HTR-8/SVneo (cell line): ENCODE measurements at regions not wholly inside any gene's neighbourhood (a gene's known extent, or its start where the extent isn't known, plus 50 kb on each side); places are given as distances from the start of the nearest gene placed in this dataset.
"Not testable (repeated sequence)": the region's sequence is repeated elsewhere in the genome, so short reads cannot be mapped to it uniquely, and the experiment has no call there.

Experiments used
- DNase-seq: peaks from one replicate; pipeline ENCODE4 v3.0.0; 2011; ENCODE audit warnings: low spot score, mixed read lengths; ENCODE audit not compliant: insufficient read length
- FAIRE-seq: peaks from 2 replicates; lab custom pipeline; 2011; peaks lifted over from hg19 to GRCh38; lab: Jason Lieb, UNC

DNA sequence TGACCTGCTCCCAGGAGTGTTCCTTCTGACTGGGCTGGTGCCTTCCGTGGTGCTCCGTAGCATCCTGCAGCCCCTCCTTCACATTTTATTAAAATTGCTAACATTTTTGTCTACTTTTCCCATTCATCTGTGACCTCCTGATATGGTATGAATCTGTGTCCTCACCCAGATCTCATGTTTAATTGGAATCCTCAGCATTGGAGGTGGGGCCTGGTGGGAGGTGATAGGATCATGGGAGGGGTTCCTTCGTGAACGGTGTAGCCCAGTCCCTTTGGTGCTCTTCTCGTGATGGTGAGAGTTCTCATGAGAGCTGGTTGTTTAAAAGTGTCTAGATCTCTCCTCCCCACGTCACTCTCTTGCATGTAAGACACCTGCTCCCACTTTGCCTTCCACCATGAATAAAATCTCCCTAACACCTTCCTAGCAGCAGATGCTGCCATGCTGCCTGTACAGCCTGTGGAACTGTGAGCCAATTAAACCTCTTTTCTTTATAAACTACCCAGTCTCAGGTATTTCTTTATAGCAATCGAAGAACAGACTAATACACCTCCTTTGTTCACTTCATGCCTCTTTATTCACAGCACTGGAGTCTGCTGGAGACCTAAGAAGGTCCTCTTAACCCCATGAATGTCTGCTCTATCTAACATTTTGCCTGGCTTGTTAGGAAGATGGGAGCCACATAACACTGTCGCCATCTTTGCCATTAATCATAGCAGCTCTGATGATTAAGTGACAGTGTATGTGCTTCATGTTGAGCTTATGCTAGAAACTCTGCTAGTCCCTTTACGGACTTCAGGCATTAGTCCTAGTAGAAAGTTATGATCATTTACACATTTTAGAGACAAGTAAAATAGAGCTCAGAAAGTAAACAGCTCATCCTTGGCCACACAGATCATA lies 377.7 kb upstream of the MAF start:
- no peak for DNase-seq
- no peak for FAIRE-seq

GRCh38 chr16:79973320-79973719 lies 372.8 kb upstream of the MAF start:
- no peak for DNase-seq
- FAIRE-seq: no peak

DNA sequence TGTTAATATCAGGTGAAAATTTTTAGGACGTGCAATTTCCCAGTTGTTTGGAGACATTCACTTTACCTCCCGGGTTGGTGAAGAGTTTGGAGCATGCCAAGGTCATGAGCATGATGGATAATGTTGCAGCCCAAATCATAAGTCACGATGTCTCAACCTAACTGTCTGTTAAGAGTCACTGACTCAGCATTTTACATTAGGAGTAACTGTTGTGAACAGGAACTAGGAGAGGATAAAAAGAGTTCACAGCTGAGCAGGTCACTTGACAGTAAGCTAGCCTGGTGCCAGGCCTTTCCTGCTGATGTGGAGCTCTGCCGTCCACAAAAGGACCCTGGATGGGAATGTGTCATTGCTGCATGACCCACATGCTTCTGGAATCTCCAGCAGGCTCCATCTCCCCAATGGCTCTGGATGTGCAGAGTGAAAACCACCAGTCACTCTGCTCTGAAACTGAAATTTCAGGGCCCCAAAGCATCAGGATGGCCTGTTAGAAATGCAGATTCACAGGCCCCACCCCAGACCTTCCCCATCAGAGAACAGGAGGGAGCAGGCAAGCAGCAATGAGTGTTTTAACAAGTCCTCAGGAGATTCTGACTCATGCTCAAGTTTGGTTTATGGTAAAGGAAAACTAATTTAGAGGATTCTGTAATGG lies 371.6 kb upstream of the MAF start:
- DNase-seq (no peak), FAIRE-seq (no peak)

- DNase-seq (no peak), FAIRE-seq (no peak)
These were observed 370.7 kb upstream of the MAF start for GRCh38 chr16:79971237-79971572.

DNA sequence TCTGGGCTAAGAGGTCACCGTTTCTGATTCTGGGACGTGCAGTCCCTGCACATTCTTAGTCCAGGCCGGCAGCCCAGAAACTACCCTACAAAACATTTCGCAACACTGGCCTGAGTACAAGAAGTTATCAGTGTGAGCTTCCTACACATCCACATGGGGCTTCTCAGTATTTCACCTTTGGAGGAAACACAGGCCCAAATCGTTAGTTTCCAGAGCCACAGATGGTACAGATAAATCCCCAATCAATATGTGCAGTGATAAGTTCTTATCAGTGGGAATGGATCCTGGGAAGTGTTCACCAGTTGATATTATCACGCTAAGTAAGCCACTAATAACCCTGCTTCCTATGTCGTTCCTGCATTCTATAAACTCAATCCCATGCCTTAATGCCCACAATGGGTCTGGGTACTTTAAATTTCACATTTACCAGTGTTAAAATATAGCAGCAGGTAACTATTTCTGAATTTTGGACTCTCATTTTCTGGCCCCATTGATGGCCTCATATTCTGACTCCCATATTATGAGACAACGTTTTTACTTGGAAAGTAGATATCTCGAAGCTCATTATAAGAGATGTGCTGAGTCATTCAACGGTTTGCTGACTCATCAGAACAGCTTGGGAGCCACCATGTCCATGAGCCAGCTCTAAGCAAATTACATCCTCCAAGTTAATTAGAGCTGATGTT lies 370.2 kb upstream of the MAF start:
- DNase-seq (no peak), FAIRE-seq (peak; percentile 9)

DNA sequence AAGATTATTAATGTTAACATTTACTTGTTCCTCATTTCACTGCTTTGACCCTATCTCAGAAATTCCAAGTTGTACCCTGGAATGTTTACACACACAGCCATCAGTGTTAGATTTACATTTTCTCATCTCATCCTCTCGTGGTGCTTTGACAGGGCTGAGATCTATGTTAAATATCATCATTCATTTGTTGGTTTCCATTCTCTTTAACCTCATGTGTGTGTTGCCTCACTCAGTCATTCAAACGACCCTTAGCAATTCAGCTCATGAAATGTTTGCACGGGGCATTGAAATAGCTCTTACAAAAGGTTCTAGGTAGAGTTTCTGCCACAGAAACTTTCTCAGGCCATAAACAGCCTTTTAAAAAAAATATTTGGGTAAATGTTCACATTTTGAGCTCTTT lies 369.6 kb upstream of the MAF start:
- FAIRE-seq (no peak), DNase-seq (no peak)

DNA sequence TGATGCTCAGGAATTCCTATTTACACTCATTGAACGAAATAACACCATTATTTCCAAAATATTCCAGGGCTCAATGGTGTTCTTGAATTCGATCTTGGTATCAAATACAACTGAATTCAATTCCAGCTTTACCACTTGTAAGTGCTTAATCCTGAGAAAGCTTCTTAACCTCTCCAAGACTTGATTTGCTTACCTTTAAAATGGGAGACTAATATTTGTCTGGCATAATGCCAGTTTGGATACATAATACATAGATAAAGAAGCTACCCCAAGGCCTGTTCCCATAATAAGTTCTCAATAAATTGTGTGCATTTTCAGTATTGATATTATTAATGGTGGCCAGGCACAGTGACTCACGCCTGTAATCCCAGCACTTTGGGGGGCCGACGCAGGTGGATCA lies 368.9 kb upstream of the MAF start:
- no peak for FAIRE-seq
- no peak for DNase-seq

DNA sequence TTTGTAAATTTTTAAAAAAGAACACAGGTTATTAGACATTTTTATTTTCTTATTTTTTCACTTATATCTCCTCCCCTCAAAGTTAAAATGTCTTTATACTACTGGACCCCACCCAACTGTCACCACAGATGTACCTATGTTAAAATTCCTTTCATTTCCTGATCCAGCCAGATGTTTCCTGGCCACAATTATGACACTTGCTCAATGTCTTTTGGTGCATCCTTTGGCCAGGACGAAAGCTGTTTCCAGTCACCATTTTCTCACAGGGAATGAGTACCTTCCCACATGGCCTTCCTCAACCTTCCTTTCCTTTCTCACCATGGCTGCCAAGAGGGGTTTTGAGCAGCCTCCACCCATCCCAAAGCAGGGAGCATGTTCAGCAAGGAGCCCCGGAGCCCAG lies 365.7 kb upstream of the MAF start:
- no peak for DNase-seq
- peak; percentile 13 for FAIRE-seq

DNA sequence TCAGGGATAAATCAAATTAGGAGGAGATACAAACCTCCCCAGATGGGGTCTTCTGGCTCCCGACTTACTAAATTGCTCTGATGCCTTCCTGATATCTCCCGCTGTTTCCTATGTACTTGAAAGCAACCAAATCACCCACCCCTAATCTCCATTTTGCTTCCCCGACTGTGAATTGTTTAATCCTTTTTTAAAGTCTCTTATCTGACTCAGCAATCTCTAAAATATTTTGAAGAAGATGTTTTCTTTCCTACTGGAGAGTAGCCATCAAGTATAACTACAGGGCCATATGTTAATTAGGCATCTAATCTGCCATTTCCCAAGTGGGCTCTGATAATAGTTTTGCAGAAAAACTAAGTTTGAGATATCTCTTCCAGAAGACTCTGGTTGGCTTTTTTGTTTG lies 365.2 kb upstream of the MAF start:
- FAIRE-seq (no peak), DNase-seq (no peak)

GRCh38 chr16:79964104-79964503 lies 363.6 kb upstream of the MAF start:
- FAIRE-seq: no peak
- DNase-seq: no peak

GRCh38 chr16:79962962-79963361 lies 362.4 kb upstream of the MAF start:
- FAIRE-seq (no peak), DNase-seq (no peak)

DNA sequence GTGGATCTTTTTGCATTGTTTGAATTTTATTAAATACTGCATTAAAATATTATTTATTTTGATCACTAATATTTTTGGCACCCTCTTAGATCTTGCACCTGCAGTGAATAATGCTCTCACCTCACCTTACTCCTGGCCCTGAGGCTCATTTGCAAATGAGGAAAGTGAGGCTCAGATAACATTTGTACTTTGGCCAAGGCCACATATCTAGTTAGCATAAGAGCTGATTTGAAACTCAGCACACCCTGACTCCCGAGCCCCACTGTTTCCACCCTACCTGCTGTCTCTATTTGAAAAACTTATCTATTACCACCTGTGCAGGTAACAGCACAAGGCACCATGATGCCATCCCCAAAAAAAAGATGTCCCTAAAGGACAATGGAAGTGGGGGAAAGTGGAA lies 358.7 kb upstream of the MAF start:
- FAIRE-seq: no peak
- DNase-seq: no peak

GRCh38 chr16:79954921-79955705 lies 354.6 kb upstream of the MAF start:
- no peak for FAIRE-seq
- DNase-seq: no peak

- no peak for FAIRE-seq
- no peak for DNase-seq
These were observed 350.6 kb upstream of the MAF start for GRCh38 chr16:79950932-79951719.

DNA sequence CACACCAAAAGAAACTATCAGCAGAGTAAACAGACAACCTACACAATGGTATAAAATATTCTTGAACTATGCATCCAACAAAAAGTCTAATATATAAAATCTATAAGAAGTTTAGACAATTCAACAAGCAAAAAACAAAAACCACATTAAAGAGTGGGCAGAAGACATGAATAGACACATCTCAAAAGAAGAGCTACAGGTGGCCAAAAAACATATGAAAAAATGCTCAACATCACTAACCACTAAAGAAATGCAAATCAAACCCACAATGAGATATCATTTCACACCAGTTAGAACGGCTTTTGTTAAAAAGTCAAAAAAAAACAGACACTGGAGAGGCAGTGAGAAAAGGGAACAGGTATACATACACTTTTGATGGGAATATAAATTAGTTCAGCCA lies 348.9 kb upstream of the MAF start:
- DNase-seq: no peak
- FAIRE-seq: no peak

DNA sequence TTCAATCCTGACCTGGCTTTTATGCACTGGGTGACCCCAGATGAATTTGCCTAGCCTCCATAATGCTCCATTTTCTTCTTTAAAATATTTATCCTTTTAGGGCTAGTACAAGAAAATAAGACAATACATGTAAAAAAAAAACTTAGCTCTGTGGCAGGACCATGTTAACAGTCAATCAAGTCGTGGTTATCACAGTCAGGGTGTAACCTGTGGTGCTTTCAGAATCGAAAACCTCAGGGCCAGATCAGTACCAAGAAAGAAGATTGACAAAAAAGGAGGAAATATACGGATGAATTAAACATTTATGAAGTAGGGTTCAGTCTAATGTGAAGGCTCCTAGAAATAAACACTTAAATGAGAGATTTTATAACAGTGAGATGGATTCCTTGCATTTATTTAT lies 347.2 kb upstream of the MAF start:
- no peak for FAIRE-seq

GRCh38 chr16:79946252-79946651 lies 345.7 kb upstream of the MAF start:
- DNase-seq (no peak), FAIRE-seq (no peak)

More for the DNA sequence above, 347.2 kb upstream of the MAF start:
- no peak for DNase-seq

DNA sequence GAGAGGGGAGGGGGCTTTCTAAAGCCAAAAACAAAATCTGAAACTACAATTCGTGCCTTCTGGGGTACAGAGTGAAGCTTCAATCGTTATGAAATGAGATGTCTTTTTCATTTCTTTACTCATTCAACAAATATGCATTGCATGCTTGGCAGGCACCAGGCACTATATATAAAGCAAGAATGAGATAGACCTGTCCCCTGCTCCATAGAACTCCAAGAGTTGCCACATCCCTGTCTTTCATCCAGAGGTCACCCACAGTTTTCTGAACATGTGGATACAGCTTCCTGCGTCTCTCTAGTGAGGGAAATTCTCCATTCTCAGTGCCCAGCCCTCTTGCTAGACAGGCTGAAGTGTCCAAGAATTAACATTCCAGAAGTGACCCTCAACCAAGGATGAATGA lies 343.2 kb upstream of the MAF start:
- DNase-seq (no peak), FAIRE-seq (no peak)

DNA sequence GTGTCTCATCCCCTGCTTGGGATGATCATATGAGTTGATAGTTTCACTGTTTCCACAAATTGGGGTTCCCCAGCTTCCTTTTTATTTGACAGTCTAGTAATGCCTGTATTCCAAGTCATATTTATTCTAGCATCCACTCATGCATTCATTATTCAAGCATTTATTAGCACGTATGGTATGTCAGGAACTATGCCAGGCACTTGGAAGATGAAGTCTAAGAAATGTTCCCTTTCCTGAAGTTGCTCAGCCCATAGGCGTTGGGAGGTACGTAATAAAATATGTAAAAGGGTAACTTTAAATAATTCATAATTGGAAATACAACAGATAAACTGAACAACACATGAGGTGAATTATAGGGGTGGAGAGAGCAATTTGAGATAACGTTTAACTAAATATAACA lies 338.0 kb upstream of the MAF start:
- no peak for FAIRE-seq
- no peak for DNase-seq

DNA sequence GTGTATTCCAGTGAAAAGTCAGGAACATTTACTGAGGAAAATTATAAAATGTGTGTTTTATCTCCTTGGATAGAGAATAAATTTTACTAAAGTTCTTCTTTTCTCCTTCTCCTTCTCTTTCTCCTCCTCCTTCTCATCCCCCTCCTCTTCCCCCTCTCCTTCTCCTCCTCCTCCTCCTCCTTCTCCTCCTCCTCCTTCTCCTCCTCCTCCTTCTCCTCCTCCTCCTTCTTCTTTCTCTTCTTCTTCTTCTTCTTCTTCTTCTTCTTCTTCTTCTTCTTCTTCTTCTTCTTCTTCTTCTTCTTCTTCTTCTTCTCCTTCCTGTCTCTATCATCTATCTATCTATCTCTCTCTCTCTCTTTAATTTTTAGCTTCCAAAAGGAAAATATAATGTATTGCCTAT lies 337.1 kb upstream of the MAF start:
- DNase-seq, FAIRE-seq: not testable (repeated sequence)
